NB4 (cell line): ENCODE measurements at regions not wholly inside any gene's neighbourhood (a gene's known extent, or its start where the extent isn't known, plus 50 kb on each side); places are given as distances from the start of the nearest gene placed in this dataset.

Experiments used
- POLR2A ChIP-seq: IDR thresholded peaks from 2 replicates; pipeline ENCODE4 v1.6.1; 2011; ENCODE audit warnings: mild to moderate bottlenecking; ENCODE audit not compliant: insufficient read length; ENCODE audit errors: extremely low read depth
- TF ChIP-seq, protein P1 (sequence below): IDR thresholded peaks from one replicate; pipeline ENCODE4 v1.5.1; 2012; ENCODE audit warnings: low read depth, low read length
- TF ChIP-seq, protein P2 (sequence below): IDR thresholded peaks from 2 replicates; pipeline ENCODE4 v1.6.1; 2011; ENCODE audit warnings: low read depth, low read length

DNA sequence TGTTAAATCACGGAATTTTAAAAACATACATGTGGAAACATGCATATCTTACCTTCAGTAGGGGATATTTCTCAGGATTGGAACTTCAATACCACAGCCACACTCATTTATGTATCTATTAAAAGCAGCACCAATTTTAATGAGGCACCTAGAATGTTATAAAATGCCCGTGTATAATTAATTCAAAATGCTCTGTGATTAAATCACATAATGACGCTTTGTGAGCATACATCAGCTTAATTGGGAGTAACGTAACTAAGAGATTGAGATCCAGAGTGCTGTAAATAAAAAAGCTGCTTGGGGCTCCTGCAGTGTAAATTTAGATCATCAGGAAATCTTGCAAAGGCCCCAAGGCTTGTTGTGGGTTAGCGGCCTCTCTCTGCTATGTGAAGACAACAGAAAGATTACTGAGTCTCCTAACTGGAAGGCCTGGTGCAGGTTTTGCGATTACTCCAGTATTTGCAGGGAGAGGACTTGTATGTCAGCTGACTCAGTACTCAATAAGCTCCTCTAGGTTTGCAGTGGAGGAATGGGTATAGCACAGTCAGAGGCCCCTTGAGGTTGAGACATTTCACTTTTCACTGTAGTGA is 195.5 kb upstream of the PHYHIPL start:
- no peak for TF ChIP-seq POLR2A
- TF ChIP-seq, protein P1, sequence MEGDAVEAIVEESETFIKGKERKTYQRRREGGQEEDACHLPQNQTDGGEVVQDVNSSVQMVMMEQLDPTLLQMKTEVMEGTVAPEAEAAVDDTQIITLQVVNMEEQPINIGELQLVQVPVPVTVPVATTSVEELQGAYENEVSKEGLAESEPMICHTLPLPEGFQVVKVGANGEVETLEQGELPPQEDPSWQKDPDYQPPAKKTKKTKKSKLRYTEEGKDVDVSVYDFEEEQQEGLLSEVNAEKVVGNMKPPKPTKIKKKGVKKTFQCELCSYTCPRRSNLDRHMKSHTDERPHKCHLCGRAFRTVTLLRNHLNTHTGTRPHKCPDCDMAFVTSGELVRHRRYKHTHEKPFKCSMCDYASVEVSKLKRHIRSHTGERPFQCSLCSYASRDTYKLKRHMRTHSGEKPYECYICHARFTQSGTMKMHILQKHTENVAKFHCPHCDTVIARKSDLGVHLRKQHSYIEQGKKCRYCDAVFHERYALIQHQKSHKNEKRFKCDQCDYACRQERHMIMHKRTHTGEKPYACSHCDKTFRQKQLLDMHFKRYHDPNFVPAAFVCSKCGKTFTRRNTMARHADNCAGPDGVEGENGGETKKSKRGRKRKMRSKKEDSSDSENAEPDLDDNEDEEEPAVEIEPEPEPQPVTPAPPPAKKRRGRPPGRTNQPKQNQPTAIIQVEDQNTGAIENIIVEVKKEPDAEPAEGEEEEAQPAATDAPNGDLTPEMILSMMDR, result no peak
- TF ChIP-seq, protein P2, sequence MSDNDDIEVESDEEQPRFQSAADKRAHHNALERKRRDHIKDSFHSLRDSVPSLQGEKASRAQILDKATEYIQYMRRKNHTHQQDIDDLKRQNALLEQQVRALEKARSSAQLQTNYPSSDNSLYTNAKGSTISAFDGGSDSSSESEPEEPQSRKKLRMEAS, result no peak
